NCI-H2081 (cell line): ENCODE measurements at regions not wholly inside any gene's neighbourhood (a gene's known extent, or its start where the extent isn't known, plus 50 kb on each side); places are given as distances from the start of the nearest gene placed in this dataset.

Experiments
- DNase-seq, 2 experiments: peaks; one replicate each; lab custom pipeline; 2025; lab: John Stamatoyannopoulos, UW

DNA sequence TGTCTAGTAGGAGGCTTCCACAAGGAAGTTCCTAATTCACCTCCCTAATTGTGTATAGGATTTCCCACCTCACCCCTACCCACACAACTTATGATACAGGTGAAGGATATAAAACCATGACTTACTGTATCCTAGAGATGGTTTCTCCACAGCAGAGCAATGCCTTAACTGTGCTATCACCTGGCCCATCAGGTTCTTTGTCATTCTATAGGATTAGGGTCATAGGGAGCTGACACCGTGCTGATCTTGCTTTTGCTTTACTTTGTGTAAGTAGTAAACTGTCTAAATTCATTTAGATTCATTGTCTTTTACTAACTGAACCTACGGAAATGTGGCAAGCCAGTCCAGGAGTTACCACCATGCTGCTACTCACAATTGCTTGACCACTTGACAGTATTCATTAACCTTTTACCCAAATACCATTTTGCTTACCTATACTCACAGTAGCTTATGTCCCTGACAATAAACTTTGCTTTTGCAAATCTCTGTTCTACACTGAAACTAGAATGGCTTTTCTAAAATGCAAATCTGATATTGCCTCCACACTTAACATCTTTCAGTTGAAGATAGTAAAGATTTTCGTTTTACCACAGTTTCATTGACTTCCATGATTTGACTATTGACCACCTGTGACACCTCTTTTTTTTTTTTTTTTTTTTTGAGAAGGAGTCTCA is 147.6 kb downstream of the IFI44 start:
- DNase-seq = no peak

DNA sequence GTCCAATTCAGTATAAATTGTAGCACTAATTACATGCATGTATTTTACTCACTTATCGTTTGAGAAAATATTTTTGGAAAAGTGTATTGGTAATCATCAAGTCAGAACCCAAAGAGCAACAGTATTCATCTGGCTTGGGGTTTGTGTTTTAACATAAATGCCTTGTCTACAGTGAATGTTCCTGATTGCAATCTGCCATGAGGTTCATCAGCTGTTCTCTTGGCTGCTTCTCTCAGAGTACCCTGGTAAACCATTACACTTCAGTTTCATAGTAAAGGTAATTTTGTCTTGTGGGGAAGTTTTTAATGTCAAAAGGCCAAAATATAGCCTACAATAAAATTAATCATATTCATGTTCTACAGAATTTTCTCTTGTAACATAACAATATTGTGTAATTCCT is 150.3 kb downstream of the IFI44 start:
- no peak for DNase-seq

DNA sequence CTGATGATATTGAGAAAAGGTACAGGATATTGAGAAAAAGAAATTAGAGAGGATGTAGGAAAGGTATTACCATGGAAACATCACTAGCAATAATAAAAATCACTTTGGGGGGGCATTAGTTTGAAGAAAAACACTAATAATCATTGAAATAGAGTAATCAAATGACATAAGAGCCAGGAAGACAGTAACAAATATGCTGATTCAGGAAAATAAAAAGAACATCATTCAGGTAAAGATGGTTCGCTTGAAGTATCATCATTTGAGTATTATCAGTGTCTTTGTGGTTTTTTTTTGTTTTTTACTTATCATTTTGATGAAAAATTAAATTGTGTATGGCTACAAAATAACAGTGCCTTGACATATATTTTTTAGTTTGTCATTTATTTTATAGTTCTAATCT is 164.5 kb downstream of the IFI44 start:
- no peak for DNase-seq

DNA sequence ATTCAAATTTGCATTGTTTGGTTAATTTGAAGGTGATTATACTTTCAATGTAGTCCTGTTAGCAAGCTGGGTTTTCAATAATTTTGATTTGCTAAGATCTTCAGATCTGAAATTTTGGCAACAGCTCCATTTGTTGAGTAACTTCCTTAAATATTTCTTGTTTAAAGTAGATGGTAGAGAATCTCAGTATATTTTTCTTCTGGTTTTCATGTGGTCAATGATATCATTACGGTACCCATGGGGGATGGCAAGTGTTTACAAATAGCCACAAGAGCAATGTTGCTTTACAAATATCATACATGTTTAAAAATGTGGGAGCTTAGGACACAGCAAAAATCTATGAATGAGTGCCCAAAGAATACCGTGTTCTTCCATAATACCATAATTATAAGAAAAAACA is 175.9 kb downstream of the IFI44 start:
- DNase-seq = no peak

DNA sequence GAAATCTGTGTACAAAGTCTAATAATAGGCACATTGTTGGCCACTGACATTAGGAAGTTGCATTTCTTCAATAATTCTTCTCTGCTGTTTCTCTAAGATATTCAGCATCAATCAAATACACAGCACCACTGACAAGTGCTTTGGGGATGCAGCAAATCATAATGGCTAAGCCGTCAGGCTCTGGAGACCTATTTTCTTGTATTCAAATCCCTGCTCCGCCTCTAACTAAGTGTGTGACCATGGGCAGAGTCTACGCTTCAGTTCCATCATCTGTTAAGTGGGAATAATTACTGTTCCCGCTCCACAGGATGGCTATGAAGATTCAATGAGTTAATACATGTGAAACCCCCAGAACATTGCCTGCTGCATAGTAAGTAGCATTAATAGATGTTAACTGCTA is 176.9 kb downstream of the ADGRL4 start:
- no peak for DNase-seq

DNA sequence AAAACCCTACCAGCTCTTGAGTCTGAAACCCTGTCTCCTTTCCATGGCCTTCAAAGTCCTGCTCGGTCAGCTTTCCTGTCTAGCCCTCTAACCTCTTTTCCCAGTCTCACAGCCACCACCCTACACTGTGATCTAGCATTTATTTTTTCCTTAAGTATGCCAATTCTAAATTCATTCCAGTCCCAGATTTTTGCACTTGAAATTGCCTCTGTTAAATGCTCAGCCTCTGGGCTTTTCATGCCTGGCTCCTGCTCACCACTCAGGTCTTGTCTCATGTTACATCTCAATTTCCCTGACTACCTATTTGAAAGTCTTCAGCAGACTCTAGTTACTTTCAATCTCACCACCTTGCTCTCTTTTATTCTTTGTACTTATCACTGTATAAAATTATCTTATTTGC is 176.2 kb downstream of the ADGRL4 start:
- no peak for DNase-seq

DNA sequence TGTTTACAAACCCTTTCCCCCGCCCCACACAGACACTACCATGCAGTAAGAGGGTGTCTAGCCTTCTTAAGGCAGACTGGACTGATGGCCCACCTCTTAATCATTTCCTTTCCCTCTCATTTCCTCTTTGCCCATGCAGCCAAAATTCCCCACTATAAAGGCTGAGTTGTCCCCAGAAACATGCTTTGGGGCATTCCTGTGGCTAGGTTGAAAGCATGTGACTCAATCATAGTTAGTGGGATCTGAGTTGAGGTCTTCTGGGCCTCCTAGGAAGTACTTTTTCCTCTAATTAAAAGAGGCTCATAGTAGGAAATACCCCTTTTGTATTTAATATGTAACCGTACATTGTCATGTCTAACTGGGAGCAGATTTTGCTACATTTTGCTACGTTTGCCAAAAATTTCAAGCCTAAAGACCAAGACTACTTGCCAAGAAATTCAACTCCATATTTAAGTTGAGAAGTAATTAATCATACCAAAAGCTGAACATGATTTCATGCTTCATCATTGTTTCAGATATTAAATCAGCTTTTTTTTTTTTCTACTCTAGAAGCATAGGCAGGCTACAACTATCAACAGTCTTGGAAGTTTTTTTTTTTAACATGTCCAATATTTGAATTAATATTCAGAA is 174.7 kb downstream of the ADGRL4 start:
- no peak for DNase-seq

DNA sequence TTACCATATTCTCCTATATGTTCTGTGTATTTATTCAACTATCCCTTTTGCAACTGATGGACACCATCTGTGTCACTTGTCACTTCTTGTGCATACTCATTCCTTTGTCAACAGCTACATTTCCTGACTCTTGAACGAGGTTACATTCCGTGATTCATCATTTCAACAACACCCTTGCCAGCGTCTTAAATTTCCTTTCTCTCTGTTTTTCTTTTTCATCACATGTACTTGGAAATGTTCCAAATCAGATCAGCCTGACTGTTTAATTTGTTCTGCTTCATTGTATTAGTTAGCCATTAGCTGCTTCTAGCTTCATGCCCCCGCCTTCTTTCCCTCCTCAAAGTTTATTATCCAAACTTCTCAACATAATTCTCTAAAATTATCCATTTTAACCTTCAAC is 173.0 kb downstream of the ADGRL4 start:
- DNase-seq = peak in 1 of 2 experiments; percentile 2

DNA sequence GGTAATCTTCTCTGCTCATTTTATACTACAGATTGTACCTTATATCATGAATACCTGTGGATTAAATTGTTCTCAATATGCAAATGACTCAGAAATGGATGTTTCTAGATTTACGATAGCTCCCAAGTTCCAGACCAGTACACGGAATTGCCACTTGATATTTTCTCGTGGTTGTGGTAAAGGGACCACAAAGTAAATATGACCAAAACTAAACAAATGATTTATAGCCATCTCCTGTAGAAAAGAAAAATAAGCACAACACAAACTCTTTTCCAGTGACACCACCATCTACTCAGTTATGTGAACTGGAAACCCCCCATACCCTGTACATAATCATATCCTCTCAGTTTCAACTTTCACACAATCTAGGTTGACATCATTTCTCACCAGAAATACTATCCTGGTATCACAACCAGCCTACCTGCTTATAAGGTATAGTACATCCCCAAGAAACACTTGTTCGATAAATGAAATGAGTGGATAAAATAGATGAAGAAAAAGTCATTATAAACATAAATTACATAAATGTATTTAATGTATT is 172.3 kb downstream of the ADGRL4 start:
- no peak for DNase-seq

DNA sequence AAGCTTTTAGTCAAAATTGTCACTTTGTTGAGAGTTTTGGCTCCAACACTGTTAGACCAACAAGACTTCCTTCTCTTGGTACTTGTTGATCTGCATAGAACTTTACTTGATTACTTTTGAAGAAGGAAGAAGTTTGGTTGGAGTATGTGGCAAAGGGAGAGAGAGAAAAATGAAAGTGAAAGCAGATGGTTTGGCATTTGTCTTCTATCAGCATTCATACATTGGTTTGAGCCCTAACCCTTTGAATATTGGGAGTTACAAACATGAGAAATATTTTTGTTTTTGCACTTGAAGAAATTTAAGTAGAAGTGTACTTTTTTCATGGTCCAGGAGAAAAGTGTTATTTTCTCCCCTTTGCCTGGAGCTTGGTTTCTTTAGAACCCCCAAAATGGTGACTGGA is 169.8 kb downstream of the ADGRL4 start:
- DNase-seq = no peak

DNA sequence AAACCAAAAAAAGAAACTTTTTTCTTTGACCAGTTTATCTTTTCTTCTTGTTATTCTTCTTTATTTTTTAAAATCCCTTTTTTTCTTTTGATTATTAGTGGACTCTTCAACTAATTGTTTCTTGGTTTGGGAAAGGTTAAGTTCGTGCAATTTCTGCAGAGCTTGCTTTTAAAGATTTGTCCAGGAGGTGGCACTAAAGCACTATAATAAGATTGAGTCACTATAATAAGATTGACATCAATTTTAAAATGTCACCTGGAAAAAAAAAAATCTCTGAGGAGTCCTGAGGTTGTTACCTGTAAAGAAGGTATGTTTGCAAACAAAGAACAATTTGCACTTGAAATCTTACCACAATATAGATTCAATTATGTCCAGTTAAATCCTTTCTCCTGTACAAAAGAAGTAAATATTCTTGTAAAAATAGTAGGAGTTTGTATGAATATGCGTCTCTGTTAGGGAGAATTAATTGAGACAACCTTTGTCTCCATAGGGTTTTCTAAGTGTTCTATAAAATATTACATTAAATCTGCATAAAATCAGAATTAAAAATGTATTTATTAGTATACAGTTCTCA is 166.7 kb downstream of the ADGRL4 start:
- DNase-seq = peak; percentile 5 to 57
